GM18867 (cell line): ENCODE measurements at regions not wholly inside any gene's neighbourhood (a gene's known extent, or its start where the extent isn't known, plus 50 kb on each side); places are given as distances from the start of the nearest gene placed in this dataset.

Experiments used
- ATAC-seq: cut with Tn5 transposase; IDR thresholded peaks from one replicate; pipeline ENCODE4 v1.9.1; 2021; ENCODE audit warnings: mild to moderate bottlenecking, moderate library complexity; ENCODE audit not compliant: unreplicated experiment

DNA sequence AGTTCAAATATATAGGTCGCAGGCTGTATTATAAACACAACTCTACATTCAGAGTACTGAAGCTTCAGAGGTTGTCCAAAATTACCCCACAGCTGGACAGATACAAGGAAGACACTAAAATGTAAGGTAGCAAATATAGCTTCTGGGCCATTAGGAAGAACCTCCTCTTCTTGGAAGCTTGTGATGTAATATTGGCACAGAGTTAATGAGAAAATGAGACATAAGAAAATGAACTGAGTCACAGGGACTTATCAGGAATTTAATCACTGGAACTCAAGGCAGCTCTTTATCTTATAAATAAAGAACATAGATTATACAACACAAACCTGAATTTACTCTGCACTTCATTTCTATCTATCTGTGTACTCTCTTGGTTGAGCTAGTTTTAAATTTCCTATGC, 344.7 kb downstream of the PCDH10 start:
- ATAC-seq: no peak

DNA sequence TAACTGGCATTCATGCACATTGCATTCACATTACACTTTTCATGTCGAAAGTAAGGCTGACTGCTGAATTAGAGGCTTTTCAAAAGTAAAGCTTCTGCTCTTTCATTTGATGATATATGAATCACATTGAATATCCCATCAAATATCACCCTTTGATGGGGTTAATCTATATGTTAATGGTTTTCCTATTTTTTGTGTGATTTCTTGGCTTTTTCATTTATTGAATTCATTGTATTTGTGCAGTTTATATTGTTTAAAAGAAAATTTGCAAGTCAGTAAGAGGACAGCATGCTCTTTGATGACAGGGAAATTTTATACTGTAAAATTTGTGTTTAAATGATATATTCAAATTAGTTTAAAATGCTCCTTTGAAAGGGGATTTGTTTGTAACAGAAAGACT, 344.1 kb downstream of the PCDH10 start:
- no peak for ATAC-seq

- no peak for ATAC-seq
Measured at GRCh38 chr4:133484287-133484686, 335.2 kb downstream of the PCDH10 start.

- no peak for ATAC-seq
Measured at GRCh38 chr4:133483600-133484246, 334.6 kb downstream of the PCDH10 start.

DNA sequence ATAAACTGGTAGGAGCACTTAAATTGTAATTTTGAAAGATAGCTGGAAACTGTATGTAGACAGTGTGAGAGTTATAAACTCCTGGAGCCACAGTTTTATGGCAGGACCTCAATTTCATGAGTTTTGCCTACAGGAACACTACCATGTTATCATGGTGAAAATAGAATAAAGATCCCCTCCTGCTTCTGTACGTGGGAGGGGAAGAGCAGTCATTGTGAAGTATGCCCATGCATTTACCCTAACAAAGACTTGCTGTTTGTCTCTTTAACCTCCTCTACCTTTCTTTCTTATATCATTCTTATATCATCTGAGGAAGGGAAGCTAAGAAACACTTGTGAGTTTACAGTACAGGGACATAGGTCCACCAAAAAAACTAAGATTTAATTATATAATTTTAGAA, 327.0 kb downstream of the PCDH10 start:
- no peak for ATAC-seq

- ATAC-seq: no peak
Measured at GRCh38 chr4:133474501-133474900, 325.4 kb downstream of the PCDH10 start.

DNA sequence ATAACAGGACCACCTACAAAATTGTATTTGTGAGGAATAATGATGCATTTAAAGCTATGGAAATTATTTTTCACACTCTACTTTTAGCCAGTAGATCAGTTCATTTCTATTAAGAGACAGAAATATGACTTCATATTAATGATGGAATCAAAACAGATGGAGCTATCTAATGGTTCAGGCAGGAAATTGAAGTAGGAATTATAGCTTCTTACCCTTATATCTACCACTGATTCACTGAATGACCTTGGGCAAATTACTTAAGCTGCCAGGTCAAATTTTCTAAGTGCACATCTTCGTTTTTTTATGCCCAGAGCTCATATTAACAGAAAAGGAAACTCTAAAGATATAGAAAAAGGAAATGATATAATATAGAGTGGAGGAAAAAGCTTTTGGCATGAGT, 323.1 kb downstream of the PCDH10 start:
- no peak for ATAC-seq

GRCh38 chr4:133467290-133467947, 318.3 kb downstream of the PCDH10 start:
- no peak for ATAC-seq

- ATAC-seq: no peak
Measured at GRCh38 chr4:133465022-133465421, 315.9 kb downstream of the PCDH10 start.

- ATAC-seq: no peak
Measured at GRCh38 chr4:133464311-133464710, 315.2 kb downstream of the PCDH10 start.

DNA sequence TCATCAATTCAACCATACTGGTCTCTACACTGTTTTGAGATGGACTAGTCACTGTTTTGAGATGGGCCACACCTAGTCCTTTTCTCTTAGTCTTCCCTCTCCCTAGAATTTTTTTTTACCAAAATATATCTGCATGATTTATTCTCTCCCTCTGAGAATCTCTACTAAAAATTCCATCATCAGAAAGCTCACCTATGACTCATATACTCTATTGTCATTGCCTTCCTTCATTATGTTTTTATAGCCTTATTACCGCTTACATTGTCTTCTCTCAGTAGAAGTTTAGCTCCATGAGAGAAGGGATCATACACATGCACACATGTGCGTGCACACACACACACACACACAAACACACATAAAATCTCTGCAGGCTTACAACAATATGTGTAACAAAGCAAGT, 303.6 kb downstream of the PCDH10 start:
- no peak for ATAC-seq

- ATAC-seq: no peak
Measured at GRCh38 chr4:133450813-133451212, 301.7 kb downstream of the PCDH10 start.

DNA sequence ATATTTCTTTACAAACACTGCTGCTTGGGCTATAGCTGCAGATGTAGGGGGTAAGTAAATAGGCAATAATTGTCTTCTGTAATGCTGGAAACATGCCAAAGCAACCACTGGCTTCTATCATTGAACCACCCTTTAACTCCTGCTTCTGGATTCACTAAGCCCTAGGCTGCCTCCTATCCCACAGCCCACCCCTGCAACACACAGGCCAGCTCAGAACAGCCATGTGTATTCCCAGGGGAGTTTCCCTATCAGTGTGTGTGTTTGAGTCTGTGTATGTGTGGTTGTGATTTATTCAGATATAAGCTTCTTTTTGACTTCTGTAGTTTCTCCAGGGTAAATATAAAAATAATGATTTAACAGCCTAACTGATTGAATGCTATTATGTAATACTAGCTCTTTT, 291.3 kb downstream of the PCDH10 start:
- ATAC-seq: no peak

DNA sequence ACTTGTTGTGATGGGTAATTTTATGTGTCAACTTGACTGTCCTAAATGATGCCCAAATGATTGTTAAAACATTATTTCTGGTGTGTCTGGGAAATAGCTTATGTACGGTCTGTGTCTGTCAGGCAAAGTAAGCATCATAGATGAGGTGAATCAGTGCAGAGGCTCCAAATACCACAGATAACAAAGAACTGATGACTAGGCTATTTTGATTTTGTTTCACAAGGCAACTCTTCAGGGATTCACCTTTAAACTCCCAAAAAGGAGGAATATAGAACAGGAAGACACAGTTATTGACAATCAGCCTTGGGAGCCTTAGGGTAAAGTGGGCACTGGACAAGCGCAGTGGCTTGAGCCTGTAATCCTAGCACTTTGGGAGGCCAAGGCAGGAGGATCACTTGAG, 290.7 kb downstream of the PCDH10 start:
- ATAC-seq: no peak

DNA sequence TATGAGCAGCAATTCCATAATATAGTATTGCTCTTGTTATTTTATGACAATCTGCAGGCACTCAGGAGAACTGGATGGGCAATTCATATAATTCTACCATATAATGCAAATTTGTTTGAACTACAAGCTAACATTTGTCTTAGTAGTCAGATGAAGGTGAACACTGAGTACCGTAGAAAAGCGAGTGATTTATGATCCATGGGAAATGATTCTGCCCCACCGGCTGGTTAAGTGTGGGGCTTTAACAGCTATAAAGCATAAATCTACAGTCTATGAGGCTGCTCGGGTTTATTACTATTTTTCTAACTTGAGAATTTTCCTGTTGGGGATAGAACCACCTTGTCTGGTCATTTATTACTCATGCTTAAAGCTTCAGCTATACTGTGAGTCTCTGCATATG, 275.5 kb downstream of the PCDH10 start:
- no peak for ATAC-seq

GRCh38 chr4:133403913-133404312, 254.8 kb downstream of the PCDH10 start:
- ATAC-seq: no peak

DNA sequence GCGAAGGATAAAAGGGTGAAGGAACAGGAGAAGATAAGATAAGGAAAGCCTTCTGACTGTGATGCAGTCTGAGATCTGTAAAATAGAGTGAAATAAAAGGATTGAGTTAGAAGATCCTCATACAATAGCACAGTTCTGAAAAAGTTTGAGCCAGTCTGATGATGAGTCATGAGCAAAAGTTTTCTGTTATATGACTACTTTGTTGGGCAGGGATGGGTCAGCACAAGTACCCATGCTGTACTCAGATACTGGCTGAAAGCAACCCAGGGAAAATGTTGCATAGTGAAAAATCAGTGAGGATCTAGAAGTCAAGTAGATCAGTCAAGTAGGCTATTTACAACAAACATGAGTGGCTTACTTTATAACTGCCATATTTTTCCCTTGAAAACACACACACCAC, 253.5 kb downstream of the PCDH10 start:
- ATAC-seq: no peak

GRCh38 chr4:133394971-133395627, 246.0 kb downstream of the PCDH10 start:
- ATAC-seq: no peak

DNA sequence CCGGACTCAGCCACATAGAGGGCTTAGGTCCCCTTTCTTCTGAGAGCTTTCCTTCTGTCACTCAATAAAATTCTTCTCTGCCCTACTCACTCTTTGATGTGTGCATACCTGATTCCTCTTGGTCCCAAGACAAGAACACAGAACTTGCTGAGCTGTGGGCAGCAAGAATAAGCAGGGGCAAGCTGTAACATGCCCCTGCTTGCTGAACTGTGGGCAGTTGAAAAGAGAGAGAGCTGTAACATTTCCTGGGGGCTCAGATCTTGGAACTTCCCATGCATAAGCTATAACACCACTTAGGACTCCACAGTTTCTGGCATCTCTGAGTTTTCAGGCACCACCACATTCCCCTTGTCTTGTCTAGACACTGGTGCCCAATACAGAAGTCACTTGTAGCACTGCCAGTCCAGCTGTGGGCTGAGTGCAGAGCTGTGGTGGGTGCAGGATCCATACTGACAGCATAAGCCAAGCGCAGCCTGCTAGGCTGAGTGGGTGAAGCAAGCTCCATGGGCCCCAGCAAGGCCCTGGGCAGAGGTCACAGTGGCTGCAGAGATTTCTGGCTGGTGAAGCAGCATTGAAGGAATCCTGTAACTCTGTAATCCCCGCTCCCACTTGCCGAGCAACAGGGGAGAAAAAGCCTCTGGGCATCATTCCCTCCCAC, 241.2 kb downstream of the PCDH10 start:
- no peak for ATAC-seq

DNA sequence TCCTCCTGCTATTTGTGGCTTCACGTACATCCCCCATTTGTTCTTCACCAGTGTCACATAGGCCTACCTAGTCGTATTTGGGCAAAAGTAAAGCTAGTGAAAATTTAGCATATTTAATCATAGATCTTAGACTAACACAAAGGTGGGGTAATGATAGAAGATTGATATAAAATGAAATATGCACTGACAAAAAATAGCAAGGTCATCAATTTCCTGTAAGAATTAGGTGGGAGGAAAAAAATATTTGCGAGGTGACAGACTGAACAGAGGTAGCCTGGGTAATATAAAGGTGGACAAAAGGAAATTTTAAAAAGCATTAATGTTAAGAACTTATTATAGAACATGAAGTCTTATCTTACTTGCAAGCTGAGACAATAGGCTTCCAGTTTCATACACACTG, 239.9 kb downstream of the PCDH10 start:
- no peak for ATAC-seq

DNA sequence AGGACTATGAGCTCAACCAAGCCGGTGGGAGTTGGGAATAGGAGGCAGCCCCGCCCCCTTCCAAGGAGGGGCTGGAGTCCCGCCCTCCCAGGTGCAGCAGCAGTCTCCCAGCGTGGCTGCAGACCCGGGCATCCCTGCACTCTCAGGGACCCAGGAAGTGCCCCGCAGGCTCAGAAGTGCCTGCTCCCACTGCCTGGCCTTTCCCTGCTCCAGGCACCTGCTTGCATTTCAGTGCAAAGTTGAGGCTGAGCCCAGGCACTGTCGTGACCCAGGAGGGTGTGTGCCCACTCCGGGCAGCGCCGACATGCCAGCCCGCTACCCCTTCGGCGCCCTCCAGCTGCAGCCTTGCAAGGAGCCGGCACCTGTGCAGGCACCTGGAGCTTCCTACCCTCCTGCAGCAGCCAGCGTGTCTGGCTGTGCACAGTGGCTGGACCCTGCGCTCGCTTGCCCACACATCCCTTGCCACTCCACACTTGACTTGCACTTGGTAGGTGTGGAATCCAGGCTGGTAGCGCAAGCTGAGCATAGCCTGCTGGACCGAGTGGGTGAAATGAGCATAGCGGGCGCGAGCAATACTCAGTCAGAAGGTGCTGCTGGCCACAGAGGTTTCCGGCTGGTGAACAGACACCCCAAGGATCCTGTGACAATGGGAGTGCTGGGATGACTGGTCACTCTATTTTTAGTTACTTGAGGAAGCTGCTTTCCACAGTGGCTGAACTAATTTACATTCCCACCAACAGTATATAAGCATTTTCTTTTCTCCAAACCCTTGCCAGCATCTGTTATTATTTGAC, 236.3 kb downstream of the PCDH10 start:
- no peak for ATAC-seq
